Pancreas (tissue), 10 donors: ENCODE measurements at regions not wholly inside any gene's neighbourhood (a gene's known extent, or its start where the extent isn't known, plus 50 kb on each side); places are given as distances from the start of the nearest gene placed in this dataset.

Source experiments
- ATAC-seq, 4 donors: fragments of 200-7000 bp; cut with Tn5 transposase; one replicate each; pipeline versions ENCODE4 v1.8.0 to v1.9.1; 2020; ENCODE audit warnings: mild to moderate bottlenecking in 4 of 4, moderate library complexity in 4 of 4
- DNase-seq, 6 donors: peaks; one replicate each; pipeline ENCODE4 v3.0.0-alpha.2; 2020
- FAIRE-seq: peaks from 2 replicates; lab custom pipeline; 2012; peaks lifted over from hg19 to GRCh38; lab: Jason Lieb, UNC
- H3K27ac ChIP-seq, 4 donors: fragments of 200-600 bp; sonication (generic); 1 replicate in 3 of 4; 2 replicates in 1 of 4; pipeline versions ENCODE4 v1.5.0 to v1.8.0; 2020
- H3K27me3 ChIP-seq, 4 donors: fragments of 200-600 bp; one replicate each; pipeline ENCODE4 v1.8.0; 2021
- H3K36me3 ChIP-seq, 3 donors: fragments of 200-600 bp; sonication (generic) in 1 of 3; one replicate each; pipeline versions ENCODE4 v1.5.0 to v1.8.0; 2020 to 2021
- H3K4me1 ChIP-seq, 3 donors: fragments of 200-600 bp; one replicate each; pipeline ENCODE4 v1.8.0; 2021
- H3K4me3 ChIP-seq, 4 donors: fragments of 200-600 bp; sonication (generic) in 2 of 4; one replicate each; pipeline versions ENCODE4 v1.5.0 to v1.8.0; 2020 to 2021
- H3K9me3 ChIP-seq, 4 donors: fragments of 200-600 bp; one replicate each; pipeline ENCODE4 v1.8.0; 2021
- CTCF ChIP-seq, 4 donors: fragments of 200-600 bp; sonication (generic) in 3 of 4; IDR thresholded peaks; one replicate each; pipeline versions ENCODE4 v1.5.0 to v1.8.0; 2021; ENCODE audit warnings: antibody characterized with exemption in 4 of 4
- WGBS, 2 donors: extraction: QIAGEN DNeasy Blood & Tissue Kit; methylation state at CpG; one replicate each; pipeline ENCODE4 v1.1.7; 2013; 5-methylcytosine and 5-hydroxymethylcytosine counted together
- intact Hi-C, 3 donors: fragments of 100-400 bp; cut with DNase I; formaldehyde crosslinking; loops; one replicate each; pipeline versions ENCODE4 v1.11.1 to v1.14.2; 2022
- donor health status: healthy with polysubstance abuse.
- donor health status: DM: no; HTN: no; CAD: no; lungs with moderate emphysema.
- donor health status: DM: no; HTN: no; CAD: no.
- donor health status: control.
- donor health status: control.
- donor health status: Bipolar disorder and iron deficiency.
- donor health status: DM: yes; HTN: yes; CAD: no.
- donor health status: DM: no; HTN: no; CAD: no.
- donor health status: DM: no; HTN: no; CAD: no.
- donor health status: DM: yes; HTN: yes; CAD: no.

GRCh38 chr6:114762145-114762544, 419.3 kb upstream of the HS3ST5 start:
- DNase-seq, result no peak
- TF ChIP-seq CTCF (IDR thresholded peaks at IDR 0.05), result no peak
- no peak overlapping the region for H3K4me3 ChIP-seq
- H3K4me1 ChIP-seq, result no peaks in the 10 kb centered on the region
- no peak for FAIRE-seq
- no peaks in the 10 kb centered on the region for H3K27me3 ChIP-seq
- intact Hi-C loops, result no loop called here
- H3K9me3 ChIP-seq, result no peaks in the 10 kb centered on the region
- 44 to 52% methylated on average over 4 of the region's 4 CpGs for WGBS, 2 donors
- ATAC-seq, result no peak
- no peaks in the 10 kb centered on the region for H3K36me3 ChIP-seq
- no peak overlapping the region for H3K27ac ChIP-seq

- ATAC-seq (peak in 3 of 4 donors; percentile 36 to 53 (median 37)), FAIRE-seq (no peak), DNase-seq (peak in 5 of 6 donors; percentile 11 to 58 (median 44))
- intact Hi-C loops, result loop anchor here in 2 of 3 donors (5.0 to 10.0 kb wide), 2 partner anchors 1147 to 1149 kb away; no protein-coding TSS in a partner anchor
- no peaks in the 10 kb centered on the region for H3K4me1 ChIP-seq
- WGBS, 2 donors, result 10 to 11% methylated on average over 6 of the region's 6 CpGs
- H3K27me3 ChIP-seq, result no peaks in the 10 kb centered on the region
- no peak overlapping the region for H3K4me3 ChIP-seq
- H3K9me3 ChIP-seq, result no peaks in the 10 kb centered on the region
- peak; percentile 25 to 64 (median 44) for TF ChIP-seq CTCF (IDR thresholded peaks at IDR 0.05)
- no peaks in the 10 kb centered on the region for H3K36me3 ChIP-seq
- no peak overlapping the region for H3K27ac ChIP-seq
Observed at GRCh38 chr6:114747995-114748625, 405.3 kb upstream of the HS3ST5 start.

GRCh38 chr6:114740547-114740946, 397.7 kb upstream of the HS3ST5 start:
- Histone ChIP-seq H3K4me3 (no peak overlapping the region), H3K4me1 (no peaks in the 10 kb centered on the region), H3K27me3 (no peaks in the 10 kb centered on the region), H3K36me3 (no peaks in the 10 kb centered on the region), H3K9me3 (no peaks in the 10 kb centered on the region), H3K27ac (no peak overlapping the region)
- no peak for FAIRE-seq
- DNase-seq, result peak in 1 of 6 donors; percentile 8
- TF ChIP-seq CTCF (IDR thresholded peaks at IDR 0.05), result no peak
- WGBS, 2 donors, result 71 to 73% methylated on average over 2 of the region's 2 CpGs
- intact Hi-C loops, result loop anchor here in 1 of 3 donors (10.0 kb wide), 1 partner anchor 1154 kb away; no protein-coding TSS in a partner anchor
- ATAC-seq, result peak in 3 of 4 donors; percentile 23 to 74 (median 65)

GRCh38 chr6:114739656-114740055, 396.8 kb upstream of the HS3ST5 start:
- WGBS, 2 donors, result 90 to 95% methylated on average over 1 of the region's 1 CpG
- TF ChIP-seq CTCF (IDR thresholded peaks at IDR 0.05), result no peak
- FAIRE-seq, result no peak

More at GRCh38 chr6:114739656-114740055, 396.8 kb upstream of the HS3ST5 start:
- DNase-seq (peak in 1 of 6 donors; percentile 8), ATAC-seq (no peak)
- Histone ChIP-seq H3K27ac (no peak overlapping the region), H3K36me3 (no peaks in the 10 kb centered on the region), H3K4me1 (no peaks in the 10 kb centered on the region), H3K9me3 (no peaks in the 10 kb centered on the region), H3K27me3 (no peaks in the 10 kb centered on the region), H3K4me3 (no peak overlapping the region)
- intact Hi-C loops, result loop anchor here in 1 of 3 donors (10.0 kb wide), 1 partner anchor 1155 kb away; no protein-coding TSS in a partner anchor
